ENCODE measurements at regions not wholly inside any gene's neighbourhood (a gene's known extent, or its start where the extent isn't known, plus 50 kb on each side); places are given as distances from the start of the nearest gene placed in this dataset.

- H3K4me1 ChIP-seq (ENCODE audit: low read depth, poor library complexity, severe bottlenecking), result no peaks in the 10 kb centered on the region
- H3K4me2 ChIP-seq, result no peak overlapping the region
- no peak overlapping the region for H3K4me3 ChIP-seq (IDR thresholded peaks at IDR 0.05; ENCODE audit: insufficient read depth, low read depth, low read length)
- TF ChIP-seq, protein P1, sequence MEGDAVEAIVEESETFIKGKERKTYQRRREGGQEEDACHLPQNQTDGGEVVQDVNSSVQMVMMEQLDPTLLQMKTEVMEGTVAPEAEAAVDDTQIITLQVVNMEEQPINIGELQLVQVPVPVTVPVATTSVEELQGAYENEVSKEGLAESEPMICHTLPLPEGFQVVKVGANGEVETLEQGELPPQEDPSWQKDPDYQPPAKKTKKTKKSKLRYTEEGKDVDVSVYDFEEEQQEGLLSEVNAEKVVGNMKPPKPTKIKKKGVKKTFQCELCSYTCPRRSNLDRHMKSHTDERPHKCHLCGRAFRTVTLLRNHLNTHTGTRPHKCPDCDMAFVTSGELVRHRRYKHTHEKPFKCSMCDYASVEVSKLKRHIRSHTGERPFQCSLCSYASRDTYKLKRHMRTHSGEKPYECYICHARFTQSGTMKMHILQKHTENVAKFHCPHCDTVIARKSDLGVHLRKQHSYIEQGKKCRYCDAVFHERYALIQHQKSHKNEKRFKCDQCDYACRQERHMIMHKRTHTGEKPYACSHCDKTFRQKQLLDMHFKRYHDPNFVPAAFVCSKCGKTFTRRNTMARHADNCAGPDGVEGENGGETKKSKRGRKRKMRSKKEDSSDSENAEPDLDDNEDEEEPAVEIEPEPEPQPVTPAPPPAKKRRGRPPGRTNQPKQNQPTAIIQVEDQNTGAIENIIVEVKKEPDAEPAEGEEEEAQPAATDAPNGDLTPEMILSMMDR (conservative IDR thresholded peaks at IDR 0.05; ENCODE audit: low read depth, low read length), result no peak
- H3K9ac ChIP-seq, result no peak overlapping the region
- H3K27ac ChIP-seq, result no peak overlapping the region
- no peaks in the 10 kb centered on the region for H3K36me3 ChIP-seq (ENCODE audit: insufficient read depth)
- no peaks in the 10 kb centered on the region for H4K20me1 ChIP-seq (ENCODE audit: insufficient read depth)
- H3K79me2 ChIP-seq (ENCODE audit: insufficient read depth, low read depth), result no peaks in the 10 kb centered on the region
- no peak overlapping the region for H2AFZ ChIP-seq (ENCODE audit: low read depth)
- no peaks in the 10 kb centered on the region for H3K27me3 ChIP-seq (ENCODE audit: insufficient read depth, low read depth)
Measured at GRCh38 chr10:7094781-7095180, 316.1 kb downstream of the SFMBT2 start.

DNA sequence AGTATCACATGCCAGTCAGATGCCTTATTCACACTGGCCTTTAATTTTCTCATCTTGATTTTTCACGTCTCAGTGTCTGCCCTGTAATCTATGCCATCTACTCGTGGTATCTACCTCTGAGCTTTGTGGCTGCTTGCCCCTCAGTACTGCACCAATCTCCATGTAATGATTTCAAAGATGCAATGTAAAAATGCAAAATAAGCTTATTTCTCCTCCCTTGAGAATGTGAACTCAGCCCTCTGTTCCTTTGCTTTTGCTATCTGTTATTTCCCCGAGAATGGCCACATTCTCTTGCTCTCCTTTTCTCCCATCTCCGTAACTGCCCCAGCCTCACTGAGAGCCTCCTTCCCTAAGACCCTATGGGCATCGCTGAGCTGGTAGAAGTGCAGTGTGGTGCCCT, 317.5 kb downstream of the SFMBT2 start:
- TF ChIP-seq, protein P1 (conservative IDR thresholded peaks at IDR 0.05; ENCODE audit: low read depth, low read length), result no peak

GRCh38 chr10:7092603-7093002, 318.2 kb downstream of the SFMBT2 start:
- Histone ChIP-seq H3K36me3 (ENCODE audit: insufficient read depth) (no peaks in the 10 kb centered on the region), H3K27me3 (ENCODE audit: insufficient read depth, low read depth) (no peaks in the 10 kb centered on the region), H3K4me2 (no peak overlapping the region), H3K9ac (no peak overlapping the region), H3K79me2 (ENCODE audit: insufficient read depth, low read depth) (no peaks in the 10 kb centered on the region), H3K27ac (no peak overlapping the region), H2AFZ (ENCODE audit: low read depth) (no peak overlapping the region), H3K4me1 (ENCODE audit: low read depth, poor library complexity, severe bottlenecking) (no peaks in the 10 kb centered on the region), H3K4me3 (IDR thresholded peaks at IDR 0.05; ENCODE audit: insufficient read depth, low read depth, low read length) (no peak overlapping the region), H4K20me1 (ENCODE audit: insufficient read depth) (no peaks in the 10 kb centered on the region)
- TF ChIP-seq, protein P1 (conservative IDR thresholded peaks at IDR 0.05; ENCODE audit: low read depth, low read length), result no peak

More for the DNA sequence above, 317.5 kb downstream of the SFMBT2 start:
- no peak overlapping the region for H3K4me2 ChIP-seq
- H2AFZ ChIP-seq (ENCODE audit: low read depth), result no peak overlapping the region
- H3K27ac ChIP-seq, result no peak overlapping the region
- no peaks in the 10 kb centered on the region for H3K4me1 ChIP-seq (ENCODE audit: low read depth, poor library complexity, severe bottlenecking)
- H3K4me3 ChIP-seq (IDR thresholded peaks at IDR 0.05; ENCODE audit: insufficient read depth, low read depth, low read length), result no peak overlapping the region
- no peaks in the 10 kb centered on the region for H3K36me3 ChIP-seq (ENCODE audit: insufficient read depth)
- no peaks in the 10 kb centered on the region for H4K20me1 ChIP-seq (ENCODE audit: insufficient read depth)
- no peaks in the 10 kb centered on the region for H3K27me3 ChIP-seq (ENCODE audit: insufficient read depth, low read depth)
- no peaks in the 10 kb centered on the region for H3K79me2 ChIP-seq (ENCODE audit: insufficient read depth, low read depth)
- H3K9ac ChIP-seq, result no peak overlapping the region

- Histone ChIP-seq H2AFZ (ENCODE audit: low read depth) (no peak overlapping the region), H3K4me2 (no peak overlapping the region), H3K79me2 (ENCODE audit: insufficient read depth, low read depth) (no peaks in the 10 kb centered on the region), H3K9ac (no peak overlapping the region), H4K20me1 (ENCODE audit: insufficient read depth) (no peaks in the 10 kb centered on the region), H3K27me3 (ENCODE audit: insufficient read depth, low read depth) (no peaks in the 10 kb centered on the region), H3K36me3 (ENCODE audit: insufficient read depth) (no peaks in the 10 kb centered on the region), H3K27ac (no peak overlapping the region), H3K4me3 (IDR thresholded peaks at IDR 0.05; ENCODE audit: insufficient read depth, low read depth, low read length) (no peak overlapping the region), H3K4me1 (ENCODE audit: low read depth, poor library complexity, severe bottlenecking) (peaks cover 8% of the 10 kb centered on the region)
- TF ChIP-seq, protein P1 (conservative IDR thresholded peaks at IDR 0.05; ENCODE audit: low read depth, low read length), result no peak
Measured at GRCh38 chr10:7090529-7090928, 320.3 kb downstream of the SFMBT2 start.
